ENCODE measurements at regions not wholly inside any gene's neighbourhood (a gene's known extent, or its start where the extent isn't known, plus 50 kb on each side); places are given as distances from the start of the nearest gene placed in this dataset.

DNA sequence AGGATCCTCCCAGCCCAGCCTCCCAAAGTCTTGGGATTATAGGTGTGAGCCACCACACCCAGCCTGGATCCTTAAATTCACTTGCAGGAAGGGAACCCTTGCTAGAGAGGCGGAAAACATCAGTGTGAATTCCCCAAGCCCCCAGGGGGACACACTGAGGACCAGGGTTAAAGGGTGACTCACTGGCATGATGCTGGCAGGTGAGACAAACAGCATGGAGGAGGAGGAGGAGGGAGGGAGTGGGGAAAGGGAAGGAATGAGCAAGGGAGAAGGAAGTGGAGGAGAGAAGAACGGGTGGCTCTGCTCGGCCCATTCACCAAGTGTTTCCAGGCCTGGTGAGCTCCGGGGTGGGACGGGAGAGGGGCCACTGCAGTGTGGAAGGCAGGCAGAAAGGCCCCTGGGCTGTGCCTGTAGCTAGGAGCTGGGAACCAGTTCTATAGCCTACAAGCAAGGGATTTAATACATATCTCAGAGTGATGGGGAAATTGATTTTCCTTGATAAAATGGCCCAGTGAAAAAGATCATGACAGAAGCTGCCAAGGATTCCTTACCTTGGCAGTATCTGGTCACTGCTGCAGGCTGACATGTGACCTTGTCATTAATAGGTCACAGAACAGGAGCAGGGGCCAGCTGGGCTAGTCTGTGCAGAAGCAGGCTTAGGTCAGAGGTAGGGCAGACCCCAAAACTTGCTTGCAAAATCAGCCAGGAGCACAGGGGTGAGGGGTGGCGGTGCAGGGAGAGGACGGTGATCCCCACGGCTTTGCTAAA is 370.2 kb downstream of the SHANK2 start:
- Histone ChIP-seq H3K4me3 (no peak overlapping the region), H3K27ac (no peak overlapping the region)

DNA sequence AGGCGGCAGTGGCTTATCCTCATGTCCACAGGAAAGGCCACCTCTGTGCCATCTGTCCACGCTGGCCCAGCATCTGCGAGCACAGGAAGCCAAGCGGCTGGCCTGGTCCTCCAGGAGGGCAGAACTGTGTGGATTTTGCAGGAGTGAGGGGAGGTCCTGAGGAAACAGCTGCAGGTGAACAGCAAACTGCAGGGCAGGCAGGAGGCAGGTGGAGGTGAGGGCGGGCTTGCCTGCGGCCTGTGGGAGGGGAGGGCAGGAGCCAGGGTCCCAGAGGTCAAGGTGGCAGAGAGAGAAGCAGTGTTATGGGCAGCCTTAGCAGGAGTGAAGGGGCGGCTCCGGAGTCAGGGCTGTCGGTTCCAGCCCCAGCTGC is 369.7 kb downstream of the SHANK2 start:
- Histone ChIP-seq H3K27ac (no peak overlapping the region), H3K4me3 (no peak overlapping the region)

DNA sequence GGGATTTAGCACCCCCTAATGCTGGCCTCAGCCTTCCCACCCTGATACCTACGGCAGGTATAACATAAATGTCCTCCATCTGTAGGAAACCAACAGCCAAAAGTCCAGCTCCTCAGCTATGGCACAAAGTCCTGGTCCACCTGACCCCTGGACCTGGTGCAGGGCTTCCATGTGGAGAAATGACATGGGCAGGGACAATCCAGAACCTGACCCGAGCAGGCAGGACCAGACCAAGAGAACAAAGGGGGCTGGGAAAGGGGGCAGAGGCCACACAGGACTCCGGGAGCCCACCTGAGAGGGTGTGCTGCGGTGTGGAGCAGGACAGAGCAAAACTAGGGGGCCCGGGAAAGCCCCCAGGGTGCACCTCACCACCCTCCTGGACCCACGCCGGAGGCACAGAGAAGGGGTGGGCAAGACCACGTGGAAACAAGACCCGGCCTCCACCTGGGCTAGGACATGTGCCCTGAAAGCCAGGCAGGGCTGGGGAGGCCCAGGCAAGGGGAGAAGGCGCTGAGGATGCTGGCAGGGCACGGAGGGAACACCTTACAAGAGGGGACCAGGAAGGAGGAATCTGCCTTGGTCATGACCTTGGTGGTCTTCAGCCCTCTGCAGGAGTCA is 368.9 kb downstream of the SHANK2 start:
- Histone ChIP-seq H3K4me3 (no peak overlapping the region), H3K27ac (no peak overlapping the region)

DNA sequence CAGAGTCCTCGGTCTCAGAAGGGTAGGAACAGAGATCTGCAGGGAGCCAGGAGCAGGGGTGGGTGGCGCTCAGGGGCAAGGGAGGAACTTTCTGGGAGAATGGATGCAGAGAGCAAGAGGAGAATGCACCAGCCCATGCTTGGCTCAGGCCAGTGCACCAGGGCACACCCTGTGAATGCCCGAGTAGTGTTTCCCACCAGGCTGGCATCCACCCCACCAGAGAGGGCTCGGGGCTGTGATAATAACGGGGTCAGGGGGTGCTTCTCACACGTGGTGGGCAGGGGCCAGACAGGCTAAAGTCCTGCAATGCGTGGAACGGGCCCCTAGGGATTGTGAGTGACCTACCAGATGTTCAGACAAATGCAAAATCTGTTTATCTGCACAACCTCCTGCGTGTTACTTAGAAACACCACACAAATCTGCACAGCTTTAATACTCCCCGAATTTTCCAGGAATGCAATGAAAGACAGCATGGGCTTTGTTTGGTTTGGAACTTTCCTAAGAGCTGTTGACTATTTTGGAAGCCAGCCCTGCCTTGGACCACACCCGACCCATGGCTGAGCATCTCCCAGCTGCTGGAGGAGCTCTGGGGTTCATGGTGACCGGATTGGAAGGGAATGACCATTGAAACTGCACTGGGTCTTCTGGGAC is 368.3 kb downstream of the SHANK2 start:
- no peak overlapping the region for H3K4me3 ChIP-seq
- no peak overlapping the region for H3K27ac ChIP-seq

DNA sequence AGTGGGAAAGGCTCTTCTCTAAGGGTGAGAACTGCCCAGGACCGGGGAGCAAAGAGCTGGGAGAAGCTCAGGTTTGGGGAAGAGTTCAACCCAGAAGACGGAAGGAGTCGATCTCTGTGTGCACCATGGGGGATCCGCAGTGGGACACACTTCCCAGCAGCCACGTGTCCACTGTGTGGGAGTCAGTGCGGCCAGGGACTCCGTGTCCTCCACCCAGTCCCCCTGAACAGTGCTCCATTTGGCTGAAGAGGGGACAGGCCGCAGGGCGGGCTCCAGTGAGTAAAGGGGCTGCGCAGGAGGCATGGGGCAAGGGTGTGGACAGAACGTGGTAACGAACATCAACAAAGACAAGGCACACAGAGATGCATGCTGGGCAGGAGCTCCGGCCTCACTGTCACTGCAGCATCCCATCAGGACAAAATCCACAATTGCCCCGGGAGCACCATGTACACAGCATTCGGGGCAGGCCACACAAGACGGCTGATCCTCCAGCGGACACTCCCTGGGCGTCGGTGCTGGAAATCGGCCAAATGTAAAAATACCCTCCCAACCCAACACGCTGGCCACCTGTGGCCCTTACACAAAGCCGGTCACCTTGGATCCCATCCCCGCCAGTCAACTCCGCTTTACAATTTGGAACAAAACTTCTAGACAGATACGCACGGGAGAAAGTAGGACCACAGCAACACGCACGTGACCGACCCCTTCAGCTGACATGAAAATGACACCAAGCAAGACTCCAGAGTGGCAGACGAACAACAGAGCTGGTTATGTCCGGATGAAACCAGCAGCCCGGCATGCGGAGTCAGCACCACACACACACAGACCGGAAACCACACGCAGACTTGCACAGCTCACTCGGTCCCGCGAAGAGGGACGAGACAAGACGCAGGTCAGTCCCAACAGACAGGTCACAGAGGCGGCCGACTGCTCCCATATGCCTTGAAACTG is 366.8 kb downstream of the SHANK2 start:
- no peak overlapping the region for H3K4me3 ChIP-seq
- no peak overlapping the region for H3K27ac ChIP-seq

DNA sequence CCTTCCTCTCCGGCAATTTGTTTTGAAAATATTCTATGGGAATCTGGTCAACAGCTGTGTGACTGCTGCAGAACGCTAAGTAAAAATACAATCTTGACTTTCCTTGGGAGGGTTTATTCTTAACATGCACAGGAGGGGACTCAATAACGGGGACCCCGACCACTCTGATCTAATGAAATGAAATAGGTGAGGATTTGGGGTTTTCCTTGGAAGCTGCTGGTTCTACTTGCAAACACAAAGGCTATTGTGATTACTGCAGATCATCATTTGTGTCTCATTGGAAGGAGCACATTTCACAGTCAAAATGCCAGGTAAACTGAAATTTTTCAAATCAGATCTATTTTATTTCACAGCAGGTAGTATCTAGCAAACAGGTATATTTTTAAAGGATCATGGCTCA is 366.1 kb downstream of the SHANK2 start:
- H3K27ac ChIP-seq, result no peak overlapping the region
- no peak overlapping the region for H3K4me3 ChIP-seq

DNA sequence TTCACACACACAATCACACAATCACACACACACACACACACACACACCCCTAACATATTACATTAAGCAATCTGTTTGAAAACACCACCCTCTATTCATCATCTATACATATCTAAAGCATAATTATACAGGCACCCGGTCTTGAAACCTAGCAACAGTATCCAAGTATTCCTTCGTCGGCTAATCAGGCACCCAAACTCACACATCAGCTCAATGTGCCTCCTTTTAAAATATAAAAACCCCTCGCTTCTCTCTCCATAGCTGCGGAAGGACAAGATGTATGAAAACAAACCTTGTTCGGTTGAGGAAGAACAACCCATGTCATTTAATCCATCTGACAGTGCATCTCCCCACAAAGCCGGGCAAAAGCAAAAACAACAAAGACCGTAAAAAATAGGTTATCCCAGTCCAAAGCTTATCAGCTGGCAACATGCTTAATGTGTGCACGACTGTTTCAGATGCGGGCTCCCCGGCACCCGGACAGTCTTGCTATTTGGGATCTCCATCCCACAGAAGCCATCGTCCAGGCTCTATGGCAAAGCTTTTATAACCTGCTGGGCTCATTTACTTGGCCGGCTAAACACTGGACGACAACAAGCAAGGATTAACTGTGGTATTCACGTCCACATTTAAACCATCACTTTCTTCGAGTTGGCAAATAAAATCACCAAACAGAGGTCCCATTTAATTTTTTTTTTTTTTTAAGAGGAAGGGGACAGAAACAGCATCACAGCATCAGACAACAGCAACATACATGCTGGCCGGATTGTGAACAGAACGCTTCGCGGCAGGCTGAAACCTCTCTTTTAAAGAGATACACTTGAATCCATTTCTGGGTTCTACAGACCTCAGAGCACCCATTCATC is 365.5 kb downstream of the SHANK2 start:
- H3K27ac ChIP-seq, result no peak overlapping the region
- H3K4me3 ChIP-seq, result no peak overlapping the region

DNA sequence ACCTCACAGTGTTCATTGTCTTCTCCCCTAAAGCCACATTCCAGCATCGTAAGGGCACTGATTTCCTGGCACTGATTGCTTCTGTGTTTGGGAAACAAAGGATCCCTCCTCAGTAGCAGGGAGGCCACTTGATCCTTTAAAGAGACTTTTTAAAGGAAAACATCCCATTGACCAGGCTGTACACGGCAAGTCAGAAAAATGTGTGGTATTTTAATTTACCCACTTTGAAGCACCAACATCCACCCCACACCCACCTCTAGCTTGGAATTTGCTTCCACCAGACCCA is 364.9 kb downstream of the SHANK2 start:
- H3K27ac ChIP-seq, result no peak overlapping the region
- H3K4me3 ChIP-seq, result no peak overlapping the region

DNA sequence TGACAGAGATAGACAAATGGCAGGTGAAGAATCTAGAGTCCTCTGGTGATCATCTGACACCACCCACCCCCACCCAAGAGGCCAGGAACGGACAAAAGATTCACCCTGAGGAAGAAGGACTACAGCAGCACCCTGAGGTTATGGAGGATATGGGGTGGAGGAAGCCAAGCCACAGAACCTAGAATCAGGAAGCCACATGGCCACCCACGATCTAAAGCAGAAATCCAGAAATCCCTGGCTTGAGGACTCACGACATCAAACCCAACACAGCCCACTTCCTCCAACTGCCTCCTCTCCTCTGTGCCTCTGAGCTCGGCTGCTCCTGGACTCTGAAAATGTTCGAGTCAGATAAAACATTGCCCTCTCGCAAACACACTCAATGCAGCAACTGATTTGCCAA is 364.3 kb downstream of the SHANK2 start:
- no peak overlapping the region for H3K4me3 ChIP-seq

DNA sequence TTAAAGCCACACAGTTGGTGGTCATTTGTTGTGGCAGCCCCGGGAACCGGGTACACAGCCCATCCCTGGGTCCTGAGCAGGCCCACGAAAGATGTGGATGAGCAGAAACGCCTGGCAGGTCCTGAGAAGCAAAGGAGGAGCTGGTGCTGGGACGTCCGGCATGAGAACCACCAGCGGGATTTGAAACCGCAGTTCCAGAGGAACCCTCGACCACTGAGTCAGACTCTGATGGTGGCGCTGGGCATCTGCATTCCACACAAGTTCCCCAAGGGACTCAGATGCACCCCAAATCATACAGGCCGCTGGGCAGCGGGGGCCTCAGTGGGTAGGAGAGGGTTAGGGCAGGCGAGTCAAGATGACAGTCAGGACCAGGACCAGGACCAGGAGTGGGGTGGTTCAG is 363.0 kb downstream of the SHANK2 start:
- H3K4me3 ChIP-seq, result no peak overlapping the region
- H3K27ac ChIP-seq, result no peak overlapping the region

More for the DNA sequence above, 364.3 kb downstream of the SHANK2 start:
- H3K27ac ChIP-seq, result no peak overlapping the region

DNA sequence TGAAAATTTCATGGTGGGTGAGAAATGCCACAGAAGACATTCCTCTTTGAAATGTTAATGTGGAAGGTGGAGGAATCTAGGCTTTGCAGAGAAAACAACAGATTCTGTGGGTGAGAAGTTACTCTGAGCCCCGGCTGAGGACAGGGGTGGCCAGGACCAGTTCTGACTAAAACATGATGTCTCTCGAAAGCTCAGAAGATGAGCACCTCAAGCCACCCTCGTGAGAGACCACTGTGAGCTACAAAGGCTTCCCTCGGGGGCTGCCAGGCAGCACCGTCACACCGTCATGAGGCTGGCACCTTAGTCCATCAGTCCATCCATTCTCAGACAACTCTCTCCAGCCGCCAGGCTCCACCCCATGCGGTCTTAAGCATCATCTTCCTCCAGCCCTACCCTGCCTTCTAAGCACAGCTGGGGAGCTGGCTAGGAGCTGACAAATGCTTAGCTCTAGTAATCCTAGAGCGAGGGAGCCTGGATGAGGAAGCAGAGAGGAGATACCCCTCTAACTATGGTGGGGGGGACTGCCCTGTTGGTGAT is 360.5 kb downstream of the SHANK2 start:
- H3K4me3 ChIP-seq, result no peak overlapping the region
- no peak overlapping the region for H3K27ac ChIP-seq

DNA sequence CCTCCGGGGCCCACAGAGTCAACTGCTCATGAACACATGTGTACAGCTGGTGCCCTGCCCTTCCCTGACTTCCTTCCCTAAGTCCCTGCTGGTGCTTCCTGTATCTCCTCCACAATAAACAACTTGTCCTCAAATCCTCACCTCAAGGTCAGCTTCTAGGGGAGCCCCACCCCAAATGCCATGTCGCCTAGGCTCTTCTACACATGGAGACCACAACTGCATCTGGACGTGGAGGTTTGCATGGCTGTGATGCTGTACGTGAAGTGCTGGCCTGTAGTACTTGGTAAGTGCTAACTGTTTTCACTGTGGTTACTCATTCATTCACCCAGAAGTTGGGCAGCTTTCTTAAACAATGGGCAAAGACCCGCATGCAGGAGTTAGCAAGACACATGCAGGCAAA is 359.5 kb downstream of the SHANK2 start:
- Histone ChIP-seq H3K4me3 (no peak overlapping the region), H3K27ac (no peak overlapping the region)

DNA sequence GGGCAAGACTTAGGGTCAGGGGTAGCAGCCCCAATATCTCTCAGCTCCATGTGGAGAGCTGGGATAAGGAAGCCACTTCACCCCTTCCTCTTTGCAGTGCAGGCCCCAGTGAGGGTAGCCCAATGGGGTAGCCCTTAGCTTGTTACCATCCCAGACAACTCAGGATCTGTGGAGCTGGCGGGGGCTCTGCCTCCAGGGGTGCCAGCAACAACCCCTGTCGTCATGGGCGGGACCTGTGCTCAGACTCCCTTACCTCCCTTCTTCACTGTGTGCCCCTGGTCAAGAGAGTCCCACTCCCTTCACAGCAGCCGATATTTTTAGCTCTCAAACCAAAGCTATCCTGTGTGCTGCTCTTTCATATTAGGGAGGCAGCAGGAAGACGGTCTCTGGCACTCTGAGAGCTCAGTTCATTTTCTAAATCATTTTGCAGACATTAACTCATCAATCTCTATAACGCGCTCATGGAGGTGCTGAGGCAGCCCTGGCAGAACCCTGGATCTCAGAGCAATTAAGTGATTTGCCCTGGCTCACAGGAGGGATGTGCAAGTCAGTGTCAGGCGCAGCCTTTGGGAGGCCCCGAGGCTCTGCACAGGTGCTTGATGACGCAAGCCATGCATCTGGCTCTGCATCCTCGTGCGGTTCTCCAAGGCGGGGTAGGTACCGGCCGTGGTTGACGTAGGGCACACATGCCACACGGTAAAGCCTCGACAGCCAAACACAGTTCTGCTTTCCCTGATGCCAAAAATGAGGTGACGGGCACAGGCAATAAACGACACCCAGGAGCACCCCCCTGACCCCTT is 357.6 kb downstream of the SHANK2 start:
- H3K27ac ChIP-seq, result no peak overlapping the region
- H3K4me3 ChIP-seq, result no peak overlapping the region

DNA sequence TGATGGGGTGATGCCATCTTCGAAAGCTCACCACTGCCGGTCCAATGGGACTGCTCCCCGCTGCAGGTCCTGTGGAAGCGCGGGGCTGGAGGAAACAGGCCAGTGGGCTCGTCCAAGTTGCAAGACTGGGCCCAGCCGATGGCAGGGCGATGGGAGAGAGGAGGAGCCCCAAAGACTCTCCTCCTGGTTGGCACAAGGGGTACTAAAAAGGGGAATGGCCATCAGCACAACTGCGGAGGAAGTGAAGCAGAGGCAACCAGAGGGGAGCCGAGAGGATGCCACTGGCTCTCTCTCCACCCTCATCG is 357.1 kb downstream of the SHANK2 start:
- Histone ChIP-seq H3K27ac (no peak overlapping the region), H3K4me3 (no peak overlapping the region)

DNA sequence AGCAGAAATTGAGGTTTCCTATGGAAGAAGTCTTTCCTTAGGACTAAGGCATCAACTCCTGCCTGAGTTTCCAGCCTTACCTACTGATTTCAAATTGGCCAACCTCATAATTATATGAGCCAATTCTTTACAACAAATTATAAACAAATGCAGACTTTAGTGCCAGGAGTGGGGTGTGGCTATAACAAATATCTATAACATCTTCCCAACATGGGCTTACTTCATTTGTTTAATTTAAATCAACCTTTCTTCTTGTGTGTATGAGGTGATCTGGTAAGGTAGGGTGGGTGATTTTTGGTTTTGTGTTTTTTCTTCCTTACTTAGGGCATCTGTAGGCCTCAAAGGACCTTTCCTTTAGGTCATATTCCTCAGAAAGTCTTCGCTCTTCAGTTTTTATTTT is 354.9 kb downstream of the SHANK2 start:
- H3K4me3 ChIP-seq, result no peak overlapping the region

DNA sequence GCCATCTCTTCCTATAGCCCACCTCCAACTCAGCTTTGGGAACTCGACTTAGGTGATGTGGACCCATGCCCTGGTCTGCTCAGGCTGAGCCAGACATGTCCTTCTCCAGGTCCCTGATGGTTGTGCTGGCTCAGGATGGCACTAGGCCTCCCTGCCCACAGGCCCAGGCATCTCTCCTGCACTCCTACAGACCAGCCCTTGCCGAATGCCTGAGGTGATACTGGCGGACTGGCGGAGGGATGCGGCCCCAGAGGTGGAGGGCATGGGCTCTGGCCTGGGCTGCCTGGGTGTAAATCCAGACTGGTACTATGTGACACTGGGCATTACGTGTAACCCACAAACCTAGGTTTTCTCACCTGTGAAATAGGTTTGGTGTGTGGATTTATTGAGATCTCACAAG is 352.8 kb downstream of the SHANK2 start:
- Histone ChIP-seq H3K27ac (no peak overlapping the region), H3K4me3 (no peak overlapping the region)

More for the DNA sequence above, 354.9 kb downstream of the SHANK2 start:
- no peak overlapping the region for H3K27ac ChIP-seq

DNA sequence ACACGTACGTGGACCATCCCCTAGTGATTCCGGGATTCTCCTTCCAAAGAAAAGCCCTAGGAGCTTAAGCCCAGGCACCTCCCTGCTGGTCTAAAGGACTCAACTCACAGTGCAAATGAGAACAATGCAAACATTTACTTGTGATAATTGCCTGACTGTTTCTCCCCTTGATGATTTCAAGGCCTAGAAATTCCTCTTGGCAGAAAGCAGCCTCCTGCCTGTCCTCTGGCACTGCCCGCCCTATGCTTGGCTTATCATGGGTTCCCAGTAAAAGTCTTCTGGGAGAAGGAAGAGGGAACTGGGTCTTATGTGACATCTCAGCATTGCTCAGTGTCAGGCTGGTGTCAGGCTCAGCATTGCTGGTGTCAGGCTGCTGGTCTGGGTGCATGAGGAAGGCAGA is 351.8 kb downstream of the SHANK2 start:
- Histone ChIP-seq H3K4me3 (no peak overlapping the region), H3K27ac (no peak overlapping the region)

DNA sequence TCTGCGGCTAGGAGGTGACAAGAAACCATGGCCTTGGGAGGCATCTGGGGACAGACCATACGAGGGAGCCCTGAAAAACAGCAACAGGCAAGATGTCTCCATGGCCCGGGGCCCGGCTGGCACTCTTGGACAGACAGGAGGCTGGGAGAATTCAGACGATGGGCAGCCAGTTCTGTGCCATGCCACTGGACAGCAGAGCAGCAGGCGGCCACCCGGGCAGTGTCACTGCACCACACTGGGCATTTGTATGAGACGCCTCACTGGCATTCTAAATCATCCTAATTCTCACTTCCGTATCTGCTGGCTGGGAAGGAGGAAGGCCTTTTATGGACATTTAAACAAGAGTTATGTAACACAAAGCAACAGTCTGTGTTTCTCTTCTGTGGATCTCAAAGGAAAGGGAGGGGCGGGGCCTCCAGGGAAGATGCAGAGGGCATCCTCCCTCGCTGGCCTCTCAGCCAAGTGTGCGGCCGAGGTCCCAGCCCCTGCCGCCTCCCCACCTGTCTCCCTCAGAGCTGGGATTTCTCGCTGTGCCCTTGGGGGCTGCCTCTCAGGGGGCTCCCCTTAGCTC is 350.3 kb downstream of the SHANK2 start:
- Histone ChIP-seq H3K27ac (no peak overlapping the region), H3K4me3 (no peak overlapping the region)
